ENCODE measurements at regions not wholly inside any gene's neighbourhood (a gene's known extent, or its start where the extent isn't known, plus 50 kb on each side); places are given as distances from the start of the nearest gene placed in this dataset.
"Not testable (repeated sequence)": the region's sequence is repeated elsewhere in the genome, so short reads cannot be mapped to it uniquely, and the experiment has no call there.

DNA sequence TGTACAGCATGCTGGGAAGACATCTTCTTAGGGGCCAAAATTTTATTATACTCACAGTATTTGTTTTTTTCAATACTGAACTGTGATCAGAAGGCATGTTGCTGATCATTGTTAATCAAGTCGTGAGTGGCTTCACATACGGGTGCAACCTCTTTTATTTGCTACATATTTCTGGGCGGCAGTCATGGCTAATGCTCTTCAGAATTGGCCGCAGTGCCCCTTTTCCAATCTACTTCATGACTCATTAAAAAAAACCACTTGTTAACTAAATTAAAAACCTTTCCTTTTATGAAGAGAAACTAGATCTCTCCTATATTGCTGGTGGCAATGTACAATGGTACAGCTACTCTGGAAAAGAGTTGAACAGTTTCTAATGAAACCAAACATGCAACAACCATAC is 101.5 kb upstream of the C1GALT1C1 start:
- Histone ChIP-seq H3K36me3 (ENCODE audit: control insufficient read depth, insufficient read depth, low read length) (no peaks in the 10 kb centered on the region), H3K9me3 (ENCODE audit: control insufficient read depth, insufficient read depth, low read length) (no peaks in the 10 kb centered on the region), H3K4me1 (ENCODE audit: control insufficient read depth, insufficient read depth, low read length) (no peaks in the 10 kb centered on the region), H3K4me3 (ENCODE audit: low read depth, low read length) (no peak overlapping the region), H3K9ac (ENCODE audit: low read depth, low read length) (no peak overlapping the region), H3K27me3 (ENCODE audit: control insufficient read depth, insufficient read depth, low read length) (no peaks in the 10 kb centered on the region)

DNA sequence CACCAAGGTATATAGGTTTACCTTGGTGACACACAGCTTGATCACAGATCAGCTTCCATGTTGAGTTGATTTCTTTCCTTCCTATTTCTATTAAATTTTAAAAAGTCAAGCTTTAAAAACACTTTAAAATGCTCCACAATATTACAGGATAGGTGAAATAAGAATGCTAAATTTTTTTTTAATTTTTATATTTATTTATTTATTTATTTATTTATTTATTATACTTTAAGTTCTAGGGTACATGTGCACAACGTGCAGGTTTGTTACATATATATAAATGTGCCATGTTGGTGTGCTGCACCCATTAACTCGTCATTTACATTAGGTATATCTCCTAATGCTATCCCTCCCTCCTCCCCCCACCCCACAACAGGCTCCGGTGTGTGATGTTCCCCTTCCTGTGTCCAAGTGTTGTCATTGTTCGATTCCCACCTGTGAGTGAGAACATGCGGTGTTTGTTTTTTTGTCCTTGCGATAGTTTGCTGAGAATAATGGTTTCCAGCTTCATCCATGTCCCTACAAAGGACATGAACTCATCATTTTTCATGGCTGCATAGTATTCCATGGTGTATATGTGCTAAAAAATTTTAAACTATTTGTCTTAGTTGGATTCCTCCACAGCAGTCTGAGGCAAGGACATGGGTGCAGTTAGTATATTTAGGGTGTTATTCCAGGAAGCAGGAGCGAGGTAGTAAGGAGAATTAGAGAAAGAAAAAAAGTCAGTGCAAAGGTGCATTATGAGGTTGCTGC is 99.8 kb upstream of the C1GALT1C1 start:
- H3K27me3 ChIP-seq (ENCODE audit: control insufficient read depth, insufficient read depth, low read length); H3K4me3 ChIP-seq (ENCODE audit: low read depth, low read length); H3K9ac ChIP-seq (ENCODE audit: low read depth, low read length); H3K4me1 ChIP-seq (ENCODE audit: control insufficient read depth, insufficient read depth, low read length); H3K9me3 ChIP-seq (ENCODE audit: control insufficient read depth, insufficient read depth, low read length); H3K36me3 ChIP-seq (ENCODE audit: control insufficient read depth, insufficient read depth, low read length): not testable (repeated sequence)

DNA sequence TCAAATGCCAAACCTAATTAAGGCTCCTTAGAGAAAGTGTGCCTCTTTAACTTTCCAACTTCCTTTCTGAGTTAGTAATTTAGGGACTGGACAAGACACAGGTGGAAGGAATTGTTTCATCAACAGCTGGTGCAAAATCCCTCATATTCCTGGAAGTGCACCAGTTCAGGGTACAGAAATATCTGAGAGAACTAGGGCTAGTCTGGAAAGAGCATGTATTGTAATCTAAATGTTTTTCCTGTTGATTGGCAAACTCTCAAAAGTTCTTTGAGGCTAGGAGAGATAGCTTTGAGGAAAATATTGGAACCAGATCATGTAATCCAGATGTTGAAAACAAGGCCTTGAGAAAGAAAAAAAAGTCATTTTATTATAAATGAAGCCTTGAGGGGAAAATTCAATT is 98.1 kb upstream of the C1GALT1C1 start:
- Histone ChIP-seq H3K9me3 (ENCODE audit: control insufficient read depth, insufficient read depth, low read length) (no peaks in the 10 kb centered on the region), H3K27me3 (ENCODE audit: control insufficient read depth, insufficient read depth, low read length) (no peaks in the 10 kb centered on the region), H3K4me1 (ENCODE audit: control insufficient read depth, insufficient read depth, low read length) (no peaks in the 10 kb centered on the region), H3K4me3 (ENCODE audit: low read depth, low read length) (no peak overlapping the region), H3K9ac (ENCODE audit: low read depth, low read length) (no peak overlapping the region), H3K36me3 (ENCODE audit: control insufficient read depth, insufficient read depth, low read length) (no peaks in the 10 kb centered on the region)

DNA sequence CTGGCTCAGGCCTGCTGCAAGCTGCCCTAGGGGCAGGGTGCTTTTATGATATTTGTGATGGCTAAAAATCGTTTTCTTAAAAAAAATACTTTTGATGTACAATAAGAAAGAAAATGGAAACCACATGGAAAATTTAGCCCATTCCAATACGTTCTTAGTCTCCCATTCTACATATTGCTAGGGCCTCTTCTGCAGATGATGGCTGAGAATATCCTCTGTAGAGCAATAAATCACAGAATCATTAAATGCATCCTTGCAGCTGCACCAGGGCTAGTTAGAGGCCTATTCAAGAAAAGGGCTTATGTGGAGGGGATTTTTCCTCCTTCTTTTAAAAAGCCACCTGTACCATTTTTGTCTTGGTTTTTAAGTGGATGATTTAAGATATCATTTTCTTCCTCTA is 97.6 kb upstream of the C1GALT1C1 start:
- H3K9me3 ChIP-seq (ENCODE audit: control insufficient read depth, insufficient read depth, low read length) = no peaks in the 10 kb centered on the region
- H3K27me3 ChIP-seq (ENCODE audit: control insufficient read depth, insufficient read depth, low read length) = no peaks in the 10 kb centered on the region
- H3K9ac ChIP-seq (ENCODE audit: low read depth, low read length) = no peak overlapping the region
- H3K4me1 ChIP-seq (ENCODE audit: control insufficient read depth, insufficient read depth, low read length) = no peaks in the 10 kb centered on the region
- no peak overlapping the region for H3K4me3 ChIP-seq (ENCODE audit: low read depth, low read length)
- no peaks in the 10 kb centered on the region for H3K36me3 ChIP-seq (ENCODE audit: control insufficient read depth, insufficient read depth, low read length)

DNA sequence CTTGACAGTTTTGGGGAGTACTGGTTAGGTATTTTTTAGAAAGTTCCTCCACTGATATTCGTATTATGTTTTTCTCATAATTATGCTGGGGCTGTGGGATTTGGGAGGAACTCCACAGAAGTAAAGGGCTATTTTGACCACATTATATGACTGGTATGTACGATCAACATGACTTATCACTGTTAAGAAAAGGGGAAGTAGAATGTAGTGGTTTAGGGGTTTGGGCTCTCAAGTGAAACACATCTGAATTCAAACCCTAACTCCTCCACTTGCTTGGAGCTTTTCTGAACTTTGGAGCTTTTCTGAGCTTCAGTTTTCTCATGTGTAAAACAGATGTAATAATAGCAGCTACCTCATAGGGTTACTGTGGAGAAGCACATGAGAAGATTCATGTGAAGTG is 96.4 kb upstream of the C1GALT1C1 start:
- H3K4me1 ChIP-seq (ENCODE audit: control insufficient read depth, insufficient read depth, low read length) = no peaks in the 10 kb centered on the region
- no peak overlapping the region for H3K9ac ChIP-seq (ENCODE audit: low read depth, low read length)
- no peak overlapping the region for H3K4me3 ChIP-seq (ENCODE audit: low read depth, low read length)
- H3K27me3 ChIP-seq (ENCODE audit: control insufficient read depth, insufficient read depth, low read length) = no peaks in the 10 kb centered on the region
- no peaks in the 10 kb centered on the region for H3K9me3 ChIP-seq (ENCODE audit: control insufficient read depth, insufficient read depth, low read length)
- no peaks in the 10 kb centered on the region for H3K36me3 ChIP-seq (ENCODE audit: control insufficient read depth, insufficient read depth, low read length)

DNA sequence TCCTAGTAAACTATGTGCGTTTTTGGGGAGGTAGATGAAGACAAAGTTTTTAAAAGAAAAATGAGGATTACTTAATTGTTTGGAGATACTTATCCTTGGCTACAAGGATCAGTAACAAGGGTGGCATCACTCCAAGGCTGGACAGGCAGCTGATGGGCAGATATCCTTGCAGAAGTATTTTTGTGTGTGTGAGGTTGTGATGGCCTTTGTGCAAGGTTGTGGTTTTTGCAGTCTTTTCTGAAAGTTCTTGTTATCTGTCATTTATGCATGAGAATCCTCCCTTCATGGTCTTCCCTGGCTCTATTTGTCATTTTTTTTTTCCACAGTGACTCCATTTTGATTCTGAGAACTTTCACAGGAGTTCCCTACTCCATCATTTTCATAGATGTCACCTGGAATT is 96.0 kb upstream of the C1GALT1C1 start:
- Histone ChIP-seq H3K4me1 (ENCODE audit: control insufficient read depth, insufficient read depth, low read length) (no peaks in the 10 kb centered on the region), H3K36me3 (ENCODE audit: control insufficient read depth, insufficient read depth, low read length) (no peaks in the 10 kb centered on the region), H3K9me3 (ENCODE audit: control insufficient read depth, insufficient read depth, low read length) (no peaks in the 10 kb centered on the region), H3K9ac (ENCODE audit: low read depth, low read length) (no peak overlapping the region), H3K4me3 (ENCODE audit: low read depth, low read length) (no peak overlapping the region), H3K27me3 (ENCODE audit: control insufficient read depth, insufficient read depth, low read length) (no peaks in the 10 kb centered on the region)

DNA sequence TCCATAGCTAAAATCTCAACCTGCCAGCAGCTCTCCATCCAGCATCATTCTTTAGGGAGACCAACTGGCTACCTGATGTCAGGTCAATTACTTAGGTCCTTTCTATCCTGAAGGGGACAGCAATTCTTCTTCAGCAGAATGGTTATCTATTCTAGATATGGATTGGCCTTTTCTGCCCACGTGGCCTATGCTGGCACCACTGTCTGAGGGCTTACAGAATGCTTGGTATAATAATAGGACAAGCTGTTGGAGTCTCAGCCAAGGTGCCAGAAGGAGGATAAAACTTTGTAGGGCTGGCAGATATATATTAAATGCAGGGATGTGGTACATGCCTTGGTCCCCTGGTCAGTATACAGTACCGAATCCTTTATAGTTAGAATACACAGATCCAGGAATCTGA is 89.8 kb upstream of the C1GALT1C1 start:
- Histone ChIP-seq H3K4me1 (ENCODE audit: control insufficient read depth, insufficient read depth, low read length) (no peaks in the 10 kb centered on the region), H3K4me3 (ENCODE audit: low read depth, low read length) (no peak overlapping the region), H3K9me3 (ENCODE audit: control insufficient read depth, insufficient read depth, low read length) (no peaks in the 10 kb centered on the region), H3K27me3 (ENCODE audit: control insufficient read depth, insufficient read depth, low read length) (no peaks in the 10 kb centered on the region), H3K36me3 (ENCODE audit: control insufficient read depth, insufficient read depth, low read length) (no peaks in the 10 kb centered on the region), H3K9ac (ENCODE audit: low read depth, low read length) (no peak overlapping the region)

DNA sequence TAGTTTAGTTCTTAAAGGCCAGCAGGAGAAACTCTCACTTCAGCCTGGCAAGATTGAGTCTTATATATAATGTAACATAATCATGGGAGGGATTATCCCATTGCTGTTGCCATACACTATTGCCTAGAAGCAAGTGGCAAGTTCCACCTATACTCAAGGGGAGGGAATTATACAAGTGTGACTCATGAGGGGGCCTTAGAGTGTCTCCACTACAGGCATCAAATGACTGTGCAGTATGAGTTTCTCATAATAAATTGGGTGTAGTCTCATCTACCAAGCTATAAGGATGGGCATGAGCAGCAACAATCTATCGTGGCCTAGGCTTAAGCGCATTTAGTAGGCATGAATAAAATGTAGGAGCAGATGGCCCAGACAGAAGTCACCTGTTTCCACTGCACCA is 89.1 kb upstream of the C1GALT1C1 start:
- Histone ChIP-seq H3K36me3 (ENCODE audit: control insufficient read depth, insufficient read depth, low read length) (no peaks in the 10 kb centered on the region), H3K9ac (ENCODE audit: low read depth, low read length) (no peak overlapping the region)

DNA sequence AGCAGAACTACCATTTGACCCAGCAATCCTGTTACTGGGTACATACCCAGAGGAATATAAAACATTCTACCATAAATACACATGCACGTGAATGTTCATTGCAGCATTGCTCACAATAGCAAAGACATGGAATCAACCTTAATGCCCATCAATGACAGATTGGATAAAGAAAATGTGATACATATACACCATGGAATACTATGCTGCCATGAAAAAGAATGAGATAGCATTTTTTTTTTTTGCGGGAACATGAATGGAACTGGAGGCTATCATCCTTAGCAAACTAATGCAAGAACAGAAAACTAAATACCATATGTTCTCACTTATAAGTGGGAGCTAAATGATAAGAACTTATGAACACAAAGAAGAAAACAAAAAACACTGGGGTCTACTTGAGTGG is 72.5 kb upstream of the C1GALT1C1 start:
- H3K27me3 ChIP-seq (ENCODE audit: control insufficient read depth, insufficient read depth, low read length); H3K4me3 ChIP-seq (ENCODE audit: low read depth, low read length); H3K9me3 ChIP-seq (ENCODE audit: control insufficient read depth, insufficient read depth, low read length); H3K36me3 ChIP-seq (ENCODE audit: control insufficient read depth, insufficient read depth, low read length); H3K4me1 ChIP-seq (ENCODE audit: control insufficient read depth, insufficient read depth, low read length); H3K9ac ChIP-seq (ENCODE audit: low read depth, low read length): not testable (repeated sequence)

More for the DNA sequence above, 89.1 kb upstream of the C1GALT1C1 start:
- Histone ChIP-seq H3K27me3 (ENCODE audit: control insufficient read depth, insufficient read depth, low read length) (no peaks in the 10 kb centered on the region), H3K4me3 (ENCODE audit: low read depth, low read length) (no peak overlapping the region), H3K4me1 (ENCODE audit: control insufficient read depth, insufficient read depth, low read length) (no peaks in the 10 kb centered on the region), H3K9me3 (ENCODE audit: control insufficient read depth, insufficient read depth, low read length) (no peaks in the 10 kb centered on the region)

DNA sequence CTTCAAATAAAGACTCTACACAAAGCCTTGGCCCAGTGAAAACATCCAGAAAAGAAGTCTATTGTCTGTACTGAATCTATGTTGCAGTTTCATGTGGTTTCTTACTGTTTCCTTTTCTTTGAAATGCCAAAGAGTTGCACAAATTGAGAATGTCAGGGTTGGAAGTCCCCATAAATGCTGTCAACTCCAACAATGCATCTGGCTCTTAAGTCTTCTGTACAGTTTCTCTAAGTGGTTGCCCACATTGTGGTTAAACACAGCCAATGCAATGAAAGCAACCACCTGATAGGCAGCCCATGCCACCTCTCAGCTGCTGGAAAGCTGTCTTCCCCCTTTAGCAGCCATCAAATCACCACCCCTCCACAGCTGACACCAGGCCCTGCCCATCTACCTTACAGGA is 67.2 kb upstream of the C1GALT1C1 start:
- no peaks in the 10 kb centered on the region for H3K4me1 ChIP-seq (ENCODE audit: control insufficient read depth, insufficient read depth, low read length)
- no peak overlapping the region for H3K9ac ChIP-seq (ENCODE audit: low read depth, low read length)
- H3K4me3 ChIP-seq (ENCODE audit: low read depth, low read length) = no peak overlapping the region
- no peaks in the 10 kb centered on the region for H3K36me3 ChIP-seq (ENCODE audit: control insufficient read depth, insufficient read depth, low read length)
- no peaks in the 10 kb centered on the region for H3K27me3 ChIP-seq (ENCODE audit: control insufficient read depth, insufficient read depth, low read length)
- no peaks in the 10 kb centered on the region for H3K9me3 ChIP-seq (ENCODE audit: control insufficient read depth, insufficient read depth, low read length)

DNA sequence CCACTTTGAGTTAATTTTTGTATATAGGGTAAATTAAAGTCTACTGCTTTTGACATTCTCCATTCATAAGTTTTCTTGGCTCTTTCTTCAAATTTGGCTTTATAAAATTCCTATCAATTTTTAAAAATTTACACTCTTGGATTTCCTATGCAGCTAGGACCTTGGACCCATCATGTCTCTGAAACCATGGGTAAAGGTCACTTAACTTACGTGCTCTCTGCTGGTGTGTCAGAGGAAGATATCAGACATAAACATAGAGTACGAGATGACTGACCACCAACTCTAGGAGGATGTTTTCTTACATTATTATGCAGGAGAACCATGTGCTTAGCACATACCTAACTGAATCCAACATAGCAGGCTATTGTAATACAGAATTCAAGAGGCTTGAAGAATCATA is 62.5 kb upstream of the C1GALT1C1 start:
- Histone ChIP-seq H3K36me3 (ENCODE audit: control insufficient read depth, insufficient read depth, low read length) (no peaks in the 10 kb centered on the region), H3K9ac (ENCODE audit: low read depth, low read length) (no peak overlapping the region), H3K9me3 (ENCODE audit: control insufficient read depth, insufficient read depth, low read length) (no peaks in the 10 kb centered on the region), H3K4me3 (ENCODE audit: low read depth, low read length) (no peak overlapping the region), H3K27me3 (ENCODE audit: control insufficient read depth, insufficient read depth, low read length) (no peaks in the 10 kb centered on the region), H3K4me1 (ENCODE audit: control insufficient read depth, insufficient read depth, low read length) (no peaks in the 10 kb centered on the region)

DNA sequence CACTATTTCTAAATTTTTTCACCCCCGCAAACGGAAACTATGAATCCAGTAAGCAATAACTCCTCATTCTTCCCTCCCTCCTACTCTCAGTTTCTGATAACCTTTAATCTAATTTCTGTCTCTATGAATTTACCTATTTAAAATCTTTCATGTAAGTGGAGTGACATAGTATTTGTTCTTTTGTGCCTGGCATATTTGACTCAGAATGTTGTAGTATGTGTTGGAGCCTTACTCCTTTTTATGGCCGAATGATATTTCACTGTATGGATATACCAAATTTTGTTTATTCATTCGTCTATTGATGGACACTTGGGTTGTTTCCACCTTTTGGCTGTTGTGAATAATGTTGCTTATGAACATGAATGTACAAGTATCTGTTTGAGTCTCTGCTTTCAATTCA is 61.1 kb upstream of the C1GALT1C1 start:
- Histone ChIP-seq H3K9me3 (ENCODE audit: control insufficient read depth, insufficient read depth, low read length) (no peaks in the 10 kb centered on the region), H3K36me3 (ENCODE audit: control insufficient read depth, insufficient read depth, low read length) (no peaks in the 10 kb centered on the region), H3K4me3 (ENCODE audit: low read depth, low read length) (no peak overlapping the region), H3K4me1 (ENCODE audit: control insufficient read depth, insufficient read depth, low read length) (no peaks in the 10 kb centered on the region), H3K9ac (ENCODE audit: low read depth, low read length) (no peak overlapping the region), H3K27me3 (ENCODE audit: control insufficient read depth, insufficient read depth, low read length) (no peaks in the 10 kb centered on the region)

Data from iPS-15b (cell line).